Left renal cortex interstitium (tissue), 4 donors: ENCODE measurements at regions not wholly inside any gene's neighbourhood (a gene's known extent, or its start where the extent isn't known, plus 50 kb on each side); places are given as distances from the start of the nearest gene placed in this dataset.
A peak's percentile ranks its signal among the peaks of the same experiment; 100 is the strongest.

Experiments used
- DNase-seq, 4 donors: peaks; one replicate each; pipeline ENCODE4 v3.0.0-alpha.2; 2013; ENCODE audit warnings: low read depth in 4 of 4, low spot score in 2 of 4, missing footprints in 1 of 4

DNA sequence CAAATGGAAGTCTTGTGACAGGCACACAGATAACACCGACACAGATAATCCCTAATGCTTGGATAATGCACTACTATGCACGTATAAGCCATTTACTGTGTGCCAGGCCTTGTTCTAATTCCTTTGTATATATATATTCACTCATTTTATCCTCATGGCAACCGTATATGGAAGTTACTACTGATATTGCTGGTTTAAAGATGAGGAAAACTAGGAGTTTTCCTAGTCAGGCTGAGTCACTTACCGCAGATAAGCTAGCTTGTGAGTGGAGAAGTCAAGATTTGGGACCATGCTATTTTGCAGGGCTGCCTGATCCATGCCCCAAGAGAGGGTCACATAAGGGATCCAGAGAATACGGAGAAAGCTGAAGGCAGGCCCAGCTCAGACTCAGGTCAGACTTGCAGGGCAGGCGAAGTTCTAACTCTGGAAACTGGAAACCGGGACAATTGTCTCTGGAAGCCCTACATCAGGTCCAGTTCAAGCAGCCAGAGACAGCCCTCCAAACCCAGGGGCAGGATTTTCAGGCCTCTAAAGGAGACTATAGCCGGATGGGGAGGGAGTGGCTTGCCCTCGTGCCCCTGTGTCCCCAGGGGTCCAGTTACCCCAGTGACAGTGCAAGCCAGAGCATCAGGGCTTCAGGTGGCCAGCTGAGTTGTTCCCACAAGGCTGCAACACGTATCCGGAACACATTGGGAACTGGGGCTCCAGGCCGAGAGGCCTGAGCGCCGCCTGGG, 534.8 kb downstream of the INSC start:
- DNase-seq: no peak

DNA sequence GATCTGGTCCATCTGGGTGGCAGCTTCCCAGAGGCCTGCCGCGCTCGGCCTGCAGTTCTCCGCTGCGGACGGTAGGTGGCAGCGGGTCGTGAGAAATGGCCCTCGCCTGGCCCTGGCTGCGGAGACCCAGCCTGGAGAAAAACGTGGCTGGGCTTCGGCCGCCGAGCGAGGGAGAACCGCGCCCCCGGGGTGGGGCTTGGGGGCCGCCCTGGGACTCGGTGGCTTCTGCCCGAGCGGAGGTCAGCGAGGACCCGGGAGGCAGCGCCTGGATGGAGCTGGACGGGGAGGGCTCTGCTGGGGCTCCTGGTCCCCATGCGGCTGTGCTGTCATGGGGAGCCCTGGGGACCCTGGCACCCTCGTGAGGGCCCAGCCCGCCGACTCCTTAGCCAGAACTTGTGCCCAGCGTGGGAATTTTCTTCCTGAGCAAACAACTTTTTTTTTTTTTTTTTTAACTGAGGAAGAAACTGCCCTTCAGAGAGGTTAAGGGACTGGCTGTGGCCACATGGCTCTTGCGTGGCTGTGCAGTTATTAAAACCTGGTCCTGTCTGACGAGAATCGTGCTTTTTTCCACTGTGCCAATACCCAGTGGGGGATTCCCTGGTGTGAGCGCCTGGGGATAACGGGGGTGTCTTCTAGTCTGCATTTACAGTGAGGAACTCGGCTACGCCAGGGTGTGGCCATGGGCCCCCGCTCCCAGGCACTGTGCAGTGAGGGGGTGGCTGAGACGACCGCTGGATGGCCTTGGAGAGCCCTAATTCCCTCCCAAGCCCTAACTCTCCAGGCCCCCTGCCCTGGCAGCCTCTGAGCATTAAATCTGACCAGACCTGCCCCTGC, 535.6 kb downstream of the INSC start:
- peak; percentile 70 to 91 (median 90) for DNase-seq

DNA sequence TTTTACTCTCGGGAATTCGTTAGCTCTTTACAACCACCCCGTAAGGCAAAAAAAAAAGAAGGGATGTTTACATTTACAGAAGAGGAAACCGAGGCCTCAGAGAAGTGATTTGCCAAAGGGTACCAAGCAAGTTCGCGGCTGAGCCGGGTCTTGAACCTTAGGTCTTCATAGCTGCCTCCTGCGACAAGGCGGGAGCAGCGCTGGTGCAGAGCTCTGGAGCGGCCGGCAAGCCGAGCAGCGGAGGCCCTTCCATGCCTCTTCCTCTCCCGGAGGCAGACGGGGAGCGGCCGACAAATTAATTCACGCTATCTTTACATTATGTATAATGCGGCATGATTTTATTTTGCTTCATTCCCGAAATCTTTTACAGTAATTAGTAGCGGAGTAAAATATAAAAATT, 536.3 kb downstream of the INSC start:
- no peak for DNase-seq

DNA sequence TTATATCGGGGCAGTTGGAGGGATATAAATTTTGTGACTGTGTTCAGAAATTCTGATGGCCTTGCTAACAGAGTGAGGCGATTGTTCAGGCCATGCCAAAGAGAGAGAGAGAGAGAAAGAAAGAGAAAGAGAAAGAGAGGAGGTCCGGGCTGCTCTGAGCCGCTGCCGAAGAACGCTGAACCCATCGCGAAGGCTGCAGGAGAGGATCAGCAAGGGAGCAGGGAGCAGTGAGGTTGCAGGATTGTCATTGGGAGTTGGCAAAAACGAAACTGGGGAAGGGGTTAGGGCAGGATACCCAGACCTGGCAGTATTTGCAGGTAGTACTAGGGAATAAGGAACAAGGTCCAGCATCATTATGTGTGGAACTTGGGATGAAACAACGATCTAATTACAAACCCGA, 537.1 kb downstream of the INSC start:
- no peak for DNase-seq

DNA sequence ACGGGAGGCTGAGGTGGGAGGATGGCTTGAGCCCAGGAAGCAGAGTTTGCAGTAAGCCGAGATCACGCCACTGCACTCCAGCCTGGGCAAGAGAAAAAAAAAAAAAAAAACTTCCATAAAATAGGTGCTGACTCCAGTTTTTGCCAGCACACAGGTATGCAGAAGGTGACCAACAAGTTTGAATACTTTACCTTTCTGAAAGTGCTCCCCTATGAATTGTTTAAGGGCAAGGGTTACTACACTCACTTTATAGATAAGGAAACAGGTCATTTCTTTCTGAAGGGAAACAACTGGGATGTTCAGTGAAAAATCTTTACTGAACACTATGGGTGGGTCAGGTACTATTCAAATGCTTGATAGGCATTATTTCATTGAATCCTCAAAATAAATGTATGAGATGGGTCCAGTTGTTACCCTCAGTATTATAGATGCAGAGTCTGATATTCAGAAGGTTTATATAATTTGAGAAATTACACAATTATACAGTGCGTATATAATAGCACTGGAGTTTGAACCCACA, 538.5 kb downstream of the INSC start:
- DNase-seq: no peak

DNA sequence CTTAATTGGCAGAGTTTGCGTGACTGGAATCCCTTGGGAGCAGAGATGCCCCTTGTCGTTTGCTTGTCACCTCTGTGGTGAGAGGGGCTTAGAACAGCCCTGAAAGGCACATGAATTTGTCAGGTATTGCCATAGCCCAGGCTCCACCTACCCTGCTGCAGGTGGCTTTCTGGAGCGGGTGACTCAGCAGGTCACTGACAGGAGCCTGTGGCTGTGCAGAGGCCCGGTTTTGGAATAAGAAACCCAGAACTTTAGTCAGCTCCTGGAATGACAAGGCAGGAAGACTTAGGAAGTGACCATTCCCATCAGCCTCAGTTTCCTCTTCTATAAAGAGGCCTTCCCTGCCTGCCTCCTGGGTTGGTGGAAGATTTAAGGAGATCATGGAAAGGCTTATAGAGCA, 539.7 kb downstream of the INSC start:
- no peak for DNase-seq

DNA sequence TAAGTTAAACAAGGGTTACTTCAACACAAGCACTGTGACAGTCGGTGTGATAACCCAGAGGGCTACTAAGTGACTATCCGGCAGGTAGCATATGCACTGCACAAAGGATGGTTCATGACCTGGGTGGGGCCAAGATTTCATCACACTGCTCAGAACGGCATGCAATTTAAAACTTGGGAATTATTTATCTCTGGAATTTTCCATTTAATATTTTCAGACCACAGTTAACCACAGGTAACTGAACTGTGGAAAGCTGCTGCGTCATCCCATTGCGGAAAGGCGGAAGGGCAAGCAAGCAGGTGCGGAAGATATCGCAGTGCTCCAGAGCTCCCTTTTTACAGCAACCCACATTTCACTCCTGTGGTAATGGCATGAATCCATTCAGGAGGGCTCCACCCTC, 540.8 kb downstream of the INSC start:
- DNase-seq: no peak

DNA sequence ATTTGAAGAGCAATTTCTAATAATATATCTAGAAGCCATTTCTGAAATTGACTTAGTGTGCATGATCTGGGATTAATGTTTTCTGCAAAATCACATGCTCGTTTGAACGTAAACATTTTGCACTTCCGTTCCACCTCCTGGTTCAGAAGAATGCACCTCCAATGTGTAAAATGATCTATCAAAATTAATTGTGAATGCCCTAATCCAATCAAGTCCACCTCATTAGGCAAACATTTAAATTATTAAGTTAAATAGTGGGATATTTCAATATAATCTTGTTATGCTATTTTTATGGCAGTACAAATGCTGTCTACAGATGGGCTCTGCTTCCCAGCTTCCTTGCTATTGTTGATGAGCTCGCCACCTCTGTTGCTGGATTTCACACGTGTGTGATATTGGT, 542.5 kb downstream of the INSC start:
- no peak for DNase-seq

DNA sequence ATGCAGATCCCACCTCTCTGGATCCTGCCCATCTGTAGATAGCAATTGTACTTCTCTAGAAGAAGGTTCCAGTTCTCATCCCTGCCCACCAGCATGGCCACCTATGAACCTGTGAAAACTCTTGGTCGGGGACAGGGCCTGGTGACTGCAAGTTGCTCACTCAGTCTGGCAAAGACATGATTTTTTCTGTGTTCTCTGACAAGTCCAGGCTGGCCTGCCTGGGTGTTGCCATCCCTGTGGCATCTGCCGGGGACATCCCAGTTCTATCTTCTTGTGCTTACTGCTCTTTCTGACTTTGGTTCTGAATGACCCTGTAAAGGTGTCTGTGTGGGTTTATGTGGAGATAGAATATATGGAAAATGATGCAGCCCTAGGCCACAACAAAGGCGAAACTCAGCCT, 545.8 kb downstream of the INSC start:
- no peak for DNase-seq

DNA sequence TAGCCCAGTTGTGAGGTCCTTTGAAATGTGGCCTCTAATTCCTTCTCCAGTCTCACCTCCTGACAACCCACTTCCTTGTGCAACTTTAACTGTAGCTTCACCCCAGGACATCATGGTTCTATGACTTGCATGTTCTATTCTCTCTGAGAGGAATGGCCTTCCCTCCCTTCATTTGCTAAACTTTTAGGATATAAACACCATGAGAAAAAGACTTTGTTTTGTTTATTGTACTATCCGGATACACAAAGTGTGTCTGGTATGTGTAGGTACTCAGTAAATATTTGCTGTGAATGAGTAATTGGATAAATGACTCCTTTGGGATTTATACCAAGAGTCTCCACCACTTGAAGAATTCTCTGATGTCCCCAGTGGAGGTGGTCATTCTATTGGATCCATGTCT, 547.6 kb downstream of the INSC start:
- no peak for DNase-seq

DNA sequence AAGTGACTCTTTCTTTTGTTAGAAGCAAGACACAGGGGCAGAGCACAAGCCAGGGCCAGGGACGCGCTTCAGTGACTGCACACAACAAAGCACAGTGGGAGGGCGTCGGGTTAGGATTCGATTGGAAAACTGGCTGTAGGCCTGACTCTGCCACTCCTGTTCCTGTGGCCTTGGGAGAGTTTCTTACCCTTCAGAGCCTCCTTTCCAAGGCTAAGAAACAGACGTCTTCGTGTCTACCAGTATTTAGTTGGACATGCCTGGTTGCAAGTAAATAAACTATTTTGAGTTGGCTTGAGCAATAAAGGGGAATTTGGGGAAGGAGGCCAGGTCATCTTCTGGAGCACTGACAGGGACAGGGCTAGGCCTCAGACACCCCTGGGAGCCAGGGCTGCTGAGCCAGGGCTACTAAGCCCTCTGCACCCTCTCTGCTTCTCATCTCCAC, 549.1 kb downstream of the INSC start:
- no peak for DNase-seq

DNA sequence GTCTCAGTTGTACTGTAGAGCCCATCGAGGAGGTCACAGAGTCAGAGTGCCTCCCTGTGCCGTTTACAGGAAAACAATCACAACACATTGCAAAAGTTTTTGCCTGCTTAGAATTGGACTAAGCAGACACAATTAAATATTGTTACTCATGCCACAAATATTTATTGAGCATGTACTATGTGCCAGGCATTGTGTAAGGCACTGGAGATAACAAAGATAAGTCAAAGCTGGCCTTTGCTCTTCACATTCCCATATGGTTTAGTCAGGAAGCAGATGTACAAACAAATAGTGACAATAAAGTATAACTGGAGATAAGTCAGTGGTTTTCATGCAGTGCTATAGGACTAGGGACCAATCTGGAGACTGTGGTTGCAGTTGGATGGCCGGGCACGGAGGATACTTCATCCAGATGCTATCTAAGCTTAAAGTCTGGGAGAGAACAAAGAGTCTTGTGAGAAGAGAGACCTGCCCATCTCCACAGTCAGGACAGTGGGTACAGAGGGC, 550.7 kb downstream of the INSC start:
- DNase-seq: no peak

DNA sequence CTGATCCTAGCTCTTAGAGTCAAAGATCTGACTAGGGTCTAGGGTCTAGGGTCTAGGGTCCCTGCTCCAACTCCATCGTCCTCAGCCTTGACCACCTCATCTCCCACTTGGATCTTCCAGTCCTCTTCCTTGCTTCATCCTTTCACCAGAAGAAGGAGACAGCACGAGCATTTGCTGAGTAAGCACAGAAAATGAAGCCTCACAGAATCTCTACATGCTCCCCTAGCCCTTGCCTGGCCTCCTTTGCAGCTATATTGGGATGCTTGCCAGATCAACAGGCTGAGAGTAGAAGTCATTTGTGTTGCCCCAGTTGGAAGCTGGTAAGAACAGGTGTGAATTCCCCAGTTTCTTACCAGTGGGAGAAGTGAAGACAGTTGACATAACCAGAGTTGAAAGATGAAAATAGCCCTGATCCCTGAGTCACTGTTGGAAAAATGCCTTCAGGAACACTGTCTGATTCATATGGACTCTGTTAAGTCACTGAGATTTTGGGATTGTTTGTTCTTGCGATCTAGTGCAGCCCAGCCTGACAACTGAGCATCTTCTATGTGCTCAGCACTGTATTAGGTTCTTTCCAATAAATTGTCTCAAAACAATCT, 552.5 kb downstream of the INSC start:
- DNase-seq: no peak

DNA sequence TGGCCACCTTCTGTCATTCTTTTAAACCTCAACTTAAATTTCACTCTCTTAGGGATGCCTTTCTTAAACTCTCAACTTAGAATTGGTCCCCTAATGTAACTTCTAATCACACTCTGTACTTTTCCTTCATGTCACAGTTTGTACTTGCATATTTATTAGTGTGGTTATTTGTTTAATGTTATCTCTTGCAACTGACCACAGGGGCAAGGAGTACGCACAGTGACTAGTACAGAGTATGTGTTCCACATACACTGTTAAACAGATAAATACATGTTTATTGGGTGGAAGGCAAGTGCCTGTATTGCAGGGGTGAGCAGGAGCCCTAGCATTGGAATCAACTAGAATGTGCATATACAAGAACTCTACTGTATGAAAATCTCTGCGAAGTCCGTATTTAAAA, 554.0 kb downstream of the INSC start:
- DNase-seq: no peak

DNA sequence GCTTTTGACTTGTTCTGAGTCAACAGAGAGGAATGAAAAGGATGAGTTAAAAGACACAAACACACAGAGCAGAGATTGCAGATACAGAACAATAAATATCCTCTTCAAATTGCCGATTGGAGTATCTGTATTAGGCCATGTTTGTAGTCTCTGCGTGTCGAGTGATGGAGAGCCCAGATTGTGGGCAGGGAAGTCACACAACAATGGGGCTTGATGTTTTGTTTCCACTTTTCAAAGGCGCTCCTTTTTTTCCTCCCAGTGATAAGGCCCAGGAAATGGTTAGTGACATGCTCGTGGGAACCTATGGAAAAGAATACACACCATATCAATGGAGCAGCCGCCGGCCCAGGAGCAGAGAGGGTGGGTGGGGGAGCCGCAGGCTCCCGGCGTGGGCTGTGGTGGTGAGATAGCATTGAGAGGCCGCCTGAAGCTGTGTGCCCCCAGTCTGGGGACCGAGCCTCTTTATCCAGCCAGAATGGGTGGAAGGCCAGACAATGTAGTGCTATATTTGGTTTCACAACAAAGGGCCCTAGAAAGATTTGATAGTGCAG, 555.9 kb downstream of the INSC start:
- no peak for DNase-seq

DNA sequence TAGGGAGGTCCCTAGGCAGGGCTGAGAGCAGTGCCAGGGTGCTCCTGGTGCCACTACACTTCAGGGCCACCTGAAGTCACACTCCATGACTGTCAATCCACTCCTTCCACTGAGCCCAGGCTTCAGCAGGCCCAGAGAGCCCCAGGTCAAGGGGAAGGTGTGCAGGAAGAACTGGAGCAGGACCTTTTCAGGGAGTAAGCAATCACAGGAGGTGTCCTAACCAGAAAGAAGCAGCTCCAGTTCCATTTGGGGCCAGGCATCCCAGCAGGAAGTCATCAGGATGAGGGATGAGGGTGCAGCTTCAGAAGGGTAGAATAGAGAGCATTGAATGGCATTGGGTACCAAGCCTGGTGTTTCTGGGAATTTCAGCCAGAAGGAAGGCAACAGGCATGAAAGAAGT, 556.5 kb downstream of the INSC start:
- DNase-seq: no peak

DNA sequence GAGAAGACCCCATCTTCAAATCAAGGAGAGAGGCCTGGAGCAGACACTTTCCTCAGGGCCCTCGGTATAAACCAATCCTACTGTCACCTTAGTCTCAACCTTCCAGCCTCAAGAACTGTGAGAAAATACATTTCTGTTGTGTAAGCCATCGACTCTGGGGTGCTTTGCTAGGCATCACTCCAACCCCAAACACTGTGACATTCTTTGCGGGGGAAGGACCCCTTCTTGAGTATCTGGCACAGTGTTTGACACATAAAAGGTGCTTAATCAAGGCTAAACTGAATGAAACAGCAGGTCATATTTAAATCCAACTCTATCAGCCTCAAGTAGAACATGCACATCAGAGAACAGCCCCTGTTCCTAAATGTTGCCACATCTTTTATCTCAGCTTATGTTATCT, 558.1 kb downstream of the INSC start:
- no peak for DNase-seq

DNA sequence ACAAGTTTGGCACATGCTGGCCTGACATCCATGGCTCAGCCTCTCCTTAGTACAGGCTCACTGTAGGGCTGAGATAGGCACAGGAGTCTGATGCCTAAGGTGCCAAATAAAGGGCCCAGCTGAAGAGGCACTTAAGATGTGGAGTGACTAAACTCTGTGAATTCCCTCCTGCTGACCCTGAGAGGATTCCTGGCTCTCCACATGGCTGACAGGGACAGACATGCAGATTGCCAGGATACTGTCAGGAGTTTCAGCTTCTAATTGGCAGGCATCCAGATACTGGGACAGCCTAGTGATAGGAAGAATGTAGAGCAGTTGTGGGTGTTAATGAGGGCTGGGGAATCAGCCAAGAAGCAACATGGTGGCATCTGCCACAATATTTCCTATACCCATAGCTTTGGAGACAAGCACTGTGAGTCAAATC, 558.7 kb downstream of the INSC start:
- no peak for DNase-seq

DNA sequence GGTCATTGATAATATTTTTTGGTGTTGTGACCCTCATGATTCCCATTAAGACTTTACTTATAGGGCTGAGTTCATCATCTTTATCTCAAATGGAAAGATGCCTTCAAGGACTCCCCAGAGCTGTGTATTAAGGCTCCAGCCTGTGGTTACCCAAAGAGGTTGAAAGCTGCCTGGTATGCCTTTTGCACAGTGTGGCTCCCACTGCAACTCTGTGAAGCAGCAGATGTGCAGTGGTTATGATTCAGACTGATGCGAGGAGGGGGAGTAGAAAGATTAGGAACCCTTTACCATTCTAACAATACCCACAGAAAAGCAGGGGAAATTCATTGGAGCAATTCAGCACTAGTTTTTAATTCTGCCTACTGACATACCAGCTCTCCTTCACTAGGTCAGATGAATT, 560.0 kb downstream of the INSC start:
- DNase-seq: no peak

DNA sequence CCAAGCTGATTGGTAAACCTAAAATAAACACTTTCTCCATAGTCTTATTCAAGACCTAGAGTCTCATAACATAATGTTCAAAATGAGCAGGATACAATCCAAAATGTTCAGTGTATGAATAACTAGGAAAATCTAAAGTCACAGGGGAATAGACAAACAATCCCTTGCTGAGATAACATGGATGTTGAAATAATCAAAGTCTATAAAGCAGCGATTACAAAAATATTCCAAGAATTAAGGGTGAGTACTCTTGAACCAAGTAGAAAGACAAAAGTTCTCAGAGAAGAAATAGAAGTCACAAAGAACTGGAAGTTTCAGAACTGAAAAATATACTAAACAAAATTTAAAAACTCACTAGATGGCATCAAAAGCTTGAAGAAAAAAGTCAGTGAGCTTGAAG, 561.0 kb downstream of the INSC start:
- no peak for DNase-seq

DNA sequence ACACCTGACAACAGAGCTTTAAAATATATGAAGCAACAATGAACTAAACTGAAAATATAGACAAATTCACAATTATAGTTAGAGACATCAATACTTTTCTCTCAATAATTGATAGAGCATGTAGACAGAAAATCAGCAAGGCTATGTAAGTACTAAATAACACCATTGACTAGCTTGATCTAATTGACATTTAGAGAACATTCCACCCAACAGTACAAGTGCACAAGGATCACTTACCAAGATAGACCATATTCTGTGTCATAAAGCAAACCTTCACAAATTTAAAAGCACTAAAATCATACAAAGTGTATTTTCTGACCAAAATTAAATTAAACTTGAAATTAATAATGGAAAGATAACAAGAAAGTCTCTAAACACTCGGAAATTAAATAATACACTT, 562.5 kb downstream of the INSC start:
- no peak for DNase-seq
